ENCODE measurements at regions not wholly inside any gene's neighbourhood (a gene's known extent, or its start where the extent isn't known, plus 50 kb on each side); places are given as distances from the start of the nearest gene placed in this dataset.

DNA sequence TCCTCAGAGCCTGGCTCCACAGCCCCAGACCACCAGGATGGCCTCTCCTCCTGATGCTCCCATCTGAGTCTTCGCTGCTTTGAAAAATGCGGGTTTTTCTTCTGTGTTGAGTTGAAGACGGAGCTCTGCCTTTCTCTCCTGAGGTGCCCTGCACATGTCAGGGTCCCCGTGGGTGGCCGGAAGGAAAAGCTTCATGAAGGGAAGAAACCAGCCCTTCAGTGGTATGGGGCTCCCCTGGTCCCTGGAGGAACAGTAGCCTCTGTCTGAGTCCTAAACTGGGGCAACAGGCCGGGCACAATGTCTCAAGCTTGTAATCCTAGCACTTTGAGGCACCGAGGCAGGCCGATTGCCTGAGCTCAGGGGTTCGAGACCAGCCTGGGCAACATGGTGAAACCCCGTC, 54.7 kb upstream of the CAB39 start:
- TF ChIP-seq, protein P1, sequence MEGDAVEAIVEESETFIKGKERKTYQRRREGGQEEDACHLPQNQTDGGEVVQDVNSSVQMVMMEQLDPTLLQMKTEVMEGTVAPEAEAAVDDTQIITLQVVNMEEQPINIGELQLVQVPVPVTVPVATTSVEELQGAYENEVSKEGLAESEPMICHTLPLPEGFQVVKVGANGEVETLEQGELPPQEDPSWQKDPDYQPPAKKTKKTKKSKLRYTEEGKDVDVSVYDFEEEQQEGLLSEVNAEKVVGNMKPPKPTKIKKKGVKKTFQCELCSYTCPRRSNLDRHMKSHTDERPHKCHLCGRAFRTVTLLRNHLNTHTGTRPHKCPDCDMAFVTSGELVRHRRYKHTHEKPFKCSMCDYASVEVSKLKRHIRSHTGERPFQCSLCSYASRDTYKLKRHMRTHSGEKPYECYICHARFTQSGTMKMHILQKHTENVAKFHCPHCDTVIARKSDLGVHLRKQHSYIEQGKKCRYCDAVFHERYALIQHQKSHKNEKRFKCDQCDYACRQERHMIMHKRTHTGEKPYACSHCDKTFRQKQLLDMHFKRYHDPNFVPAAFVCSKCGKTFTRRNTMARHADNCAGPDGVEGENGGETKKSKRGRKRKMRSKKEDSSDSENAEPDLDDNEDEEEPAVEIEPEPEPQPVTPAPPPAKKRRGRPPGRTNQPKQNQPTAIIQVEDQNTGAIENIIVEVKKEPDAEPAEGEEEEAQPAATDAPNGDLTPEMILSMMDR (IDR thresholded peaks at IDR 0.05) = no peak
- TF ChIP-seq POLR2A (IDR thresholded peaks at IDR 0.05) = no peak
- TF ChIP-seq EP300 (IDR thresholded peaks at IDR 0.05) = no peak

All from upper lobe of left lung (tissue), 4 donors.